OCI-LY7 (cell line): ENCODE measurements at regions not wholly inside any gene's neighbourhood (a gene's known extent, or its start where the extent isn't known, plus 50 kb on each side); places are given as distances from the start of the nearest gene placed in this dataset.
"Not testable (repeated sequence)": the region's sequence is repeated elsewhere in the genome, so short reads cannot be mapped to it uniquely, and the experiment has no call there.

Source experiments
- BruUV-seq: library from RNA; stranded (reverse); fragments of 400-500 nt; replicated peaks from 2 replicates; lab custom pipeline; 2021; lab: Mats Ljungman, UMichigan
- CTCF ChIA-PET: fragments of 300-600 bp; sonication (Branson Sonifier 250); formaldehyde crosslinking; loops from one replicate; lab custom pipeline; 2022; ENCODE audit warnings: antibody characterized with exemption; ENCODE audit not compliant: unreplicated experiment; lab: Charles Lee
- POLR2A ChIA-PET: fragments of 300-600 bp; sonication (Branson Sonifier 250); formaldehyde crosslinking; loops from one replicate; lab custom pipeline; 2022; ENCODE audit warnings: antibody characterized with exemption; lab: Charles Lee
- DNase-seq: peaks from one replicate; pipeline ENCODE4 v3.0.0-alpha.2; 2015; ENCODE audit warnings: low spot score
- H2AFZ ChIP-seq: fragments of 200-600 bp; sonication (generic), shearing (Covaris generic); 2 replicates; pipeline ENCODE4 v1.6.1; 2014; ENCODE audit warnings: mild to moderate bottlenecking, antibody characterized with exemption, low read length, moderate library complexity
- H3K27ac ChIP-seq: fragments of 200-600 bp; sonication (generic); 2 replicates; pipeline ENCODE4 v1.5.1; 2014; ENCODE audit warnings: mixed run types, low read depth, mild to moderate bottlenecking, moderate library complexity, low read length, inconsistent platforms; ENCODE audit not compliant: poor library complexity, severe bottlenecking
- H3K36me3 ChIP-seq: fragments of 200-600 bp; sonication (generic); 2 replicates; pipeline ENCODE4 v1.6.1; 2014; ENCODE audit warnings: mild to moderate bottlenecking, antibody characterized with exemption, low read length, moderate library complexity, mixed read lengths; ENCODE audit not compliant: insufficient read depth
- H3K4me1 ChIP-seq: fragments of 200-600 bp; sonication (generic); 2 replicates; pipeline ENCODE4 v1.5.1; 2014; ENCODE audit warnings: mild to moderate bottlenecking, low read length; ENCODE audit not compliant: insufficient read depth, poor library complexity, severe bottlenecking
- H3K4me2 ChIP-seq: fragments of 200-600 bp; sonication (generic); 2 replicates; pipeline ENCODE4 v1.6.1; 2014; ENCODE audit warnings: mild to moderate bottlenecking, low read length
- H3K4me3 ChIP-seq: fragments of 200-600 bp; sonication (generic); 2 replicates; pipeline ENCODE4 v1.5.1; 2014; ENCODE audit warnings: mild to moderate bottlenecking, low read depth, low read length; ENCODE audit not compliant: poor library complexity, severe bottlenecking
- H3K79me2 ChIP-seq: fragments of 200-600 bp; sonication (generic); 2 replicates; pipeline ENCODE4 v1.6.1; 2016; ENCODE audit warnings: low read depth, mild to moderate bottlenecking, low read length, moderate library complexity, mixed read lengths; ENCODE audit not compliant: insufficient read depth
- H3K9me2 ChIP-seq: fragments of 200-600 bp; sonication (generic); 2 replicates; pipeline ENCODE4 v1.6.1; 2016; ENCODE audit warnings: mild to moderate bottlenecking, low read length, mixed read lengths; ENCODE audit not compliant: insufficient read depth
- H3K9me3 ChIP-seq: fragments of 200-600 bp; sonication (generic); 2 replicates; pipeline ENCODE4 v1.6.1; 2014; ENCODE audit warnings: mild to moderate bottlenecking, mixed run types, low read length, mixed read lengths
- H4K20me1 ChIP-seq: fragments of 200-600 bp; sonication (generic); 2 replicates; pipeline ENCODE4 v1.6.1; 2014; ENCODE audit warnings: mild to moderate bottlenecking, antibody characterized with exemption, low read length, moderate library complexity, mixed read lengths; ENCODE audit not compliant: insufficient read depth
- EZH2phosphoT487 ChIP-seq: fragments of 200-600 bp; sonication (generic); IDR thresholded peaks from 2 replicates; pipeline ENCODE4 v1.6.1; 2018; ENCODE audit warnings: low read depth, borderline replicate concordance, mild to moderate bottlenecking, mixed run types, antibody characterized with exemption, low read length, moderate library complexity, mixed read lengths
- intact Hi-C: fragments of 100-400 bp; cut with micrococcal nuclease; formaldehyde crosslinking; loops from one replicate; pipeline ENCODE4 v1.10.0; 2022; ENCODE audit not compliant: unreplicated experiment
- TF ChIP-seq, protein P1 (sequence below): fragments of 200-600 bp; sonication (generic); conservative IDR thresholded peaks from 2 replicates; pipeline ENCODE4 v1.5.1; 2014; ENCODE audit warnings: mild to moderate bottlenecking, antibody characterized with exemption, low read length, moderate library complexity, mixed read lengths

DNA sequence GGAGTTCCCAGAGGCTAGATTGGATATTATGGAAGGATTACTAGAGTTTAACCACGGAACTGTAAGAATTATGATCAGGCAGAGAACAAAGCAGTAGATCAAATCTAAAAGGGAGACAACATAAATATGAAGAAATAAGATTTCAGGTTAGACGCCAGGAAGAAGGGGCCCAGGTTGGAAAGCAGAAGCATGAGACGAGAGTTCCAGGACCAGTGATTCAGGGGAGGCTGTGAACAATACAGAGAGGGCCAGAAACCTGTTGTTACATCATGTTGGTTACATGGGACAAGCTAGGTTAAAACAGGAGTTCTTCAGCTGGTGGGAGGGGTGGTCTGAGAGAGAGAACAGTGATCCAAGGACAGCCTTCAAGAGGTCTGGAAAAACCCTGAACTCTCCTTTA is 128.4 kb upstream of the MROH9 start:
- Histone ChIP-seq H2AFZ (no peak overlapping the region), H3K27ac (no peak overlapping the region), H3K4me2 (no peak overlapping the region), H3K9me2 (no peaks in the 10 kb centered on the region), H4K20me1 (no peaks in the 10 kb centered on the region), H3K4me3 (no peak overlapping the region), H3K36me3 (no peaks in the 10 kb centered on the region), H3K9me3 (no peaks in the 10 kb centered on the region), H3K79me2 (no peaks in the 10 kb centered on the region), H3K4me1 (no peaks in the 10 kb centered on the region)
- ChIA-PET CTCF (no interaction called here), POLR2A (no interaction called here)
- intact Hi-C loops: no loop called here
- TF ChIP-seq EZH2phosphoT487: no peak
- TF ChIP-seq, protein P1, sequence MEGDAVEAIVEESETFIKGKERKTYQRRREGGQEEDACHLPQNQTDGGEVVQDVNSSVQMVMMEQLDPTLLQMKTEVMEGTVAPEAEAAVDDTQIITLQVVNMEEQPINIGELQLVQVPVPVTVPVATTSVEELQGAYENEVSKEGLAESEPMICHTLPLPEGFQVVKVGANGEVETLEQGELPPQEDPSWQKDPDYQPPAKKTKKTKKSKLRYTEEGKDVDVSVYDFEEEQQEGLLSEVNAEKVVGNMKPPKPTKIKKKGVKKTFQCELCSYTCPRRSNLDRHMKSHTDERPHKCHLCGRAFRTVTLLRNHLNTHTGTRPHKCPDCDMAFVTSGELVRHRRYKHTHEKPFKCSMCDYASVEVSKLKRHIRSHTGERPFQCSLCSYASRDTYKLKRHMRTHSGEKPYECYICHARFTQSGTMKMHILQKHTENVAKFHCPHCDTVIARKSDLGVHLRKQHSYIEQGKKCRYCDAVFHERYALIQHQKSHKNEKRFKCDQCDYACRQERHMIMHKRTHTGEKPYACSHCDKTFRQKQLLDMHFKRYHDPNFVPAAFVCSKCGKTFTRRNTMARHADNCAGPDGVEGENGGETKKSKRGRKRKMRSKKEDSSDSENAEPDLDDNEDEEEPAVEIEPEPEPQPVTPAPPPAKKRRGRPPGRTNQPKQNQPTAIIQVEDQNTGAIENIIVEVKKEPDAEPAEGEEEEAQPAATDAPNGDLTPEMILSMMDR: no peak
- no peak for DNase-seq
- BruUV-seq: no TSS peak

GRCh38 chr1:170807432-170807831 is 127.9 kb upstream of the MROH9 start:
- H4K20me1 ChIP-seq: no peaks in the 10 kb centered on the region
- H3K9me2 ChIP-seq: no peaks in the 10 kb centered on the region
- H3K9me3 ChIP-seq: no peaks in the 10 kb centered on the region
- ChIA-PET POLR2A (no interaction called here), CTCF (no interaction called here)
- DNase-seq: no peak
- H3K4me2 ChIP-seq: no peak overlapping the region
- H3K27ac ChIP-seq: no peak overlapping the region
- H3K36me3 ChIP-seq: no peaks in the 10 kb centered on the region
- BruUV-seq: no TSS peak
- no peak overlapping the region for H3K4me3 ChIP-seq
- no peak overlapping the region for H2AFZ ChIP-seq
- intact Hi-C loops: no loop called here
- no peaks in the 10 kb centered on the region for H3K79me2 ChIP-seq
- no peak for TF ChIP-seq EZH2phosphoT487
- TF ChIP-seq, protein P1: no peak
- H3K4me1 ChIP-seq: no peaks in the 10 kb centered on the region

- no peak for DNase-seq
- H2AFZ ChIP-seq: no peak overlapping the region
- TF ChIP-seq EZH2phosphoT487: no peak
- TF ChIP-seq, protein P1: no peak
- intact Hi-C loops: no loop called here
- no peaks in the 10 kb centered on the region for H3K79me2 ChIP-seq
- H3K27ac ChIP-seq: no peak overlapping the region
- CTCF ChIA-PET: no interaction called here
- no peak overlapping the region for H3K4me2 ChIP-seq
- no TSS peak for BruUV-seq
- no peaks in the 10 kb centered on the region for H3K4me1 ChIP-seq
- no peaks in the 10 kb centered on the region for H3K9me3 ChIP-seq
- H4K20me1 ChIP-seq: no peaks in the 10 kb centered on the region
- H3K4me3 ChIP-seq: no peak overlapping the region
- H3K9me2 ChIP-seq: no peaks in the 10 kb centered on the region
- POLR2A ChIA-PET: no interaction called here
- H3K36me3 ChIP-seq: no peaks in the 10 kb centered on the region
Observed at GRCh38 chr1:170808216-170808885, 127.0 kb upstream of the MROH9 start.

GRCh38 chr1:170811013-170811412 is 124.3 kb upstream of the MROH9 start:
- H3K4me3 ChIP-seq, intact Hi-C loops, POLR2A ChIA-PET, H3K4me1 ChIP-seq, H3K4me2 ChIP-seq, DNase-seq, BruUV-seq, H3K9me2 ChIP-seq, H3K79me2 ChIP-seq, H4K20me1 ChIP-seq, H2AFZ ChIP-seq, H3K36me3 ChIP-seq, CTCF ChIA-PET, H3K27ac ChIP-seq, H3K9me3 ChIP-seq: not testable (repeated sequence)
